Ishikawa (cell line): ENCODE measurements at regions not wholly inside any gene's neighbourhood (a gene's known extent, or its start where the extent isn't known, plus 50 kb on each side); places are given as distances from the start of the nearest gene placed in this dataset.

Source experiments
- CEBPB ChIP-seq: IDR thresholded peaks from 2 replicates; pipeline ENCODE4 v1.6.1; 2012
- EGR1 ChIP-seq: IDR thresholded peaks from 2 replicates; pipeline ENCODE4 v1.6.1; 2012
- EP300 ChIP-seq: IDR thresholded peaks from 2 replicates; pipeline ENCODE4 v1.6.1; 2012; ENCODE audit warnings: borderline replicate concordance
- RAD21 ChIP-seq: IDR thresholded peaks from 2 replicates; pipeline ENCODE4 v1.6.1; 2012; ENCODE audit warnings: low read depth
- TAF1 ChIP-seq: IDR thresholded peaks from 2 replicates; pipeline ENCODE4 v1.6.1; 2012; ENCODE audit warnings: low read depth, mild to moderate bottlenecking
- TCF12 ChIP-seq: IDR thresholded peaks from 2 replicates; pipeline ENCODE4 v1.6.1; 2012; ENCODE audit warnings: low read depth
- TEAD4 ChIP-seq: IDR thresholded peaks from 2 replicates; pipeline ENCODE4 v1.6.1; 2012
- YY1 ChIP-seq: IDR thresholded peaks from 2 replicates; pipeline ENCODE4 v1.6.1; 2012; ENCODE audit warnings: low read depth
- TF ChIP-seq, protein P1 (sequence below): IDR thresholded peaks from 2 replicates; pipeline ENCODE4 v1.6.1; 2012; ENCODE audit warnings: low read depth, mild to moderate bottlenecking
- TF ChIP-seq, protein P2 (sequence below): IDR thresholded peaks from 2 replicates; pipeline ENCODE4 v1.6.1; 2012

DNA sequence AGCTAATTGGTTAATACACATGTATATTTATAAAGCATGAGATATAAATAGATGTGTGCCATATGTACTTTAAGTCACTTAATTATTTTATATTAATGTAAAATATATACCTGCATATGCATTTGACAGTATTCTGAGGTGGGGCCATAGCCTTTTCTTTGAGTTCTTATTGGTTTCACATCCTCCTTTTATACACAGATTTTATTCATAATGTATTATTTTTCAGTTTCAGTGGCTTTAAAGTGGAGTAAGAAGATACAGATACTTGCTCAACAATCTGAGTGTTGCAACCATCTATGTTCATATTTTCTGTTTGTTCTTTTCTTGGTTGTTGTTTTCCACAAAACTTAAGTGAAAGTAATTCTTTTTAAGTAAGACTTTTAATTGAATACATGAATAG, 436.5 kb downstream of the RND3 start:
- TF ChIP-seq EP300 (no peak), TEAD4 (no peak), TCF12 (no peak), CEBPB (no peak), RAD21 (no peak), TAF1 (no peak), EGR1 (no peak), YY1 (no peak)
- TF ChIP-seq, protein P1, sequence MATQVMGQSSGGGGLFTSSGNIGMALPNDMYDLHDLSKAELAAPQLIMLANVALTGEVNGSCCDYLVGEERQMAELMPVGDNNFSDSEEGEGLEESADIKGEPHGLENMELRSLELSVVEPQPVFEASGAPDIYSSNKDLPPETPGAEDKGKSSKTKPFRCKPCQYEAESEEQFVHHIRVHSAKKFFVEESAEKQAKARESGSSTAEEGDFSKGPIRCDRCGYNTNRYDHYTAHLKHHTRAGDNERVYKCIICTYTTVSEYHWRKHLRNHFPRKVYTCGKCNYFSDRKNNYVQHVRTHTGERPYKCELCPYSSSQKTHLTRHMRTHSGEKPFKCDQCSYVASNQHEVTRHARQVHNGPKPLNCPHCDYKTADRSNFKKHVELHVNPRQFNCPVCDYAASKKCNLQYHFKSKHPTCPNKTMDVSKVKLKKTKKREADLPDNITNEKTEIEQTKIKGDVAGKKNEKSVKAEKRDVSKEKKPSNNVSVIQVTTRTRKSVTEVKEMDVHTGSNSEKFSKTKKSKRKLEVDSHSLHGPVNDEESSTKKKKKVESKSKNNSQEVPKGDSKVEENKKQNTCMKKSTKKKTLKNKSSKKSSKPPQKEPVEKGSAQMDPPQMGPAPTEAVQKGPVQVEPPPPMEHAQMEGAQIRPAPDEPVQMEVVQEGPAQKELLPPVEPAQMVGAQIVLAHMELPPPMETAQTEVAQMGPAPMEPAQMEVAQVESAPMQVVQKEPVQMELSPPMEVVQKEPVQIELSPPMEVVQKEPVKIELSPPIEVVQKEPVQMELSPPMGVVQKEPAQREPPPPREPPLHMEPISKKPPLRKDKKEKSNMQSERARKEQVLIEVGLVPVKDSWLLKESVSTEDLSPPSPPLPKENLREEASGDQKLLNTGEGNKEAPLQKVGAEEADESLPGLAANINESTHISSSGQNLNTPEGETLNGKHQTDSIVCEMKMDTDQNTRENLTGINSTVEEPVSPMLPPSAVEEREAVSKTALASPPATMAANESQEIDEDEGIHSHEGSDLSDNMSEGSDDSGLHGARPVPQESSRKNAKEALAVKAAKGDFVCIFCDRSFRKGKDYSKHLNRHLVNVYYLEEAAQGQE = no peak
- TF ChIP-seq, protein P2, sequence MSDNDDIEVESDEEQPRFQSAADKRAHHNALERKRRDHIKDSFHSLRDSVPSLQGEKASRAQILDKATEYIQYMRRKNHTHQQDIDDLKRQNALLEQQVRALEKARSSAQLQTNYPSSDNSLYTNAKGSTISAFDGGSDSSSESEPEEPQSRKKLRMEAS = no peak
